ENCODE measurements at regions not wholly inside any gene's neighbourhood (a gene's known extent, or its start where the extent isn't known, plus 50 kb on each side); places are given as distances from the start of the nearest gene placed in this dataset.

GRCh38 chr4:45795135-45795534, 328.7 kb downstream of the GABRG1 start:
- intact Hi-C loops (cut with micrococcal nuclease): no loop called here

- intact Hi-C loops (cut with micrococcal nuclease): no loop called here
Observed at GRCh38 chr4:45778514-45778913, 345.3 kb downstream of the GABRG1 start.

GRCh38 chr4:45776146-45776545, 347.7 kb downstream of the GABRG1 start:
- intact Hi-C loops (cut with micrococcal nuclease): no loop called here

GRCh38 chr4:45770958-45771357, 352.9 kb downstream of the GABRG1 start:
- intact Hi-C loops (cut with micrococcal nuclease): no loop called here

GRCh38 chr4:45765521-45765920, 358.3 kb downstream of the GABRG1 start:
- intact Hi-C loops (cut with micrococcal nuclease): no loop called here

- intact Hi-C loops (cut with micrococcal nuclease): no loop called here
Observed at GRCh38 chr4:45751877-45752530, 371.9 kb downstream of the GABRG1 start.

- intact Hi-C loops (cut with micrococcal nuclease): no loop called here
Observed at GRCh38 chr4:45750721-45751120, 373.1 kb downstream of the GABRG1 start.

GRCh38 chr4:45745741-45746140, 378.1 kb downstream of the GABRG1 start:
- intact Hi-C loops (cut with micrococcal nuclease): no loop called here

- intact Hi-C loops (cut with micrococcal nuclease): no loop called here
Observed at GRCh38 chr4:45741897-45742296, 382.0 kb downstream of the GABRG1 start.

GRCh38 chr4:45732161-45732560, 391.7 kb downstream of the GABRG1 start:
- intact Hi-C loops (cut with micrococcal nuclease): no loop called here

- intact Hi-C loops (cut with micrococcal nuclease): no loop called here
Observed at GRCh38 chr4:45716093-45716492, 407.8 kb downstream of the GABRG1 start.

GRCh38 chr4:45713996-45714395, 409.9 kb downstream of the GABRG1 start:
- intact Hi-C loops (cut with micrococcal nuclease): no loop called here

GRCh38 chr4:45701621-45702020, 422.2 kb downstream of the GABRG1 start:
- intact Hi-C loops (cut with micrococcal nuclease): no loop called here

GRCh38 chr4:45693746-45694145, 430.1 kb downstream of the GABRG1 start:
- intact Hi-C loops (cut with micrococcal nuclease): no loop called here

GRCh38 chr4:45692131-45692735, 431.6 kb downstream of the GABRG1 start:
- intact Hi-C loops (cut with micrococcal nuclease): no loop called here

- intact Hi-C loops (cut with micrococcal nuclease): no loop called here
Observed at GRCh38 chr4:45688341-45688740, 435.5 kb downstream of the GABRG1 start.

GRCh38 chr4:45679411-45679810, 444.4 kb downstream of the GABRG1 start:
- intact Hi-C loops (cut with micrococcal nuclease): loop anchor here (10.0 kb wide), 1 partner anchor 1645 kb away; no protein-coding TSS in a partner anchor

- intact Hi-C loops (cut with micrococcal nuclease): no loop called here
Observed at GRCh38 chr4:45668128-45668527, 455.7 kb downstream of the GABRG1 start.

GRCh38 chr4:45663628-45664081, 460.2 kb downstream of the GABRG1 start:
- intact Hi-C loops (cut with micrococcal nuclease): no loop called here

- intact Hi-C loops (cut with micrococcal nuclease): no loop called here
Observed at GRCh38 chr4:45663003-45663402, 460.9 kb downstream of the GABRG1 start.

GRCh38 chr4:45661893-45662292, 462.0 kb downstream of the GABRG1 start:
- intact Hi-C loops (cut with micrococcal nuclease): no loop called here

- intact Hi-C loops (cut with micrococcal nuclease): no loop called here
Observed at GRCh38 chr4:45650545-45650944, 473.3 kb downstream of the GABRG1 start.

GRCh38 chr4:45648846-45649245, 475.0 kb downstream of the GABRG1 start:
- intact Hi-C loops (cut with micrococcal nuclease): no loop called here

Data from T-helper 2 cell treated with Interferon-gamma antibody and Interleukin-4, amounts not matched to agents 100 ng/mL and 5 ng/mL, for 36 hours (primary cell).